B cell (primary cell): ENCODE measurements at regions not wholly inside any gene's neighbourhood (a gene's known extent, or its start where the extent isn't known, plus 50 kb on each side); places are given as distances from the start of the nearest gene placed in this dataset.

Experiments used
- ATAC-seq: fragments of 200-7000 bp; cut with Tn5 transposase; one replicate; pipeline ENCODE4 v1.10.0; 2021; ENCODE audit warnings: low read depth, mild to moderate bottlenecking, moderate number of reproducible peaks, moderate library complexity
- CTCF ChIA-PET: fragments of 350-600 bp; sonication (Branson Sonifier 250); formaldehyde crosslinking; loops from one replicate; lab custom pipeline; 2021; ENCODE audit warnings: antibody characterized with exemption, inconsistent platforms; lab: Charles Lee
- POLR2A ChIA-PET: fragments of 350-600 bp; sonication (Branson Sonifier 250); formaldehyde crosslinking; loops from one replicate; lab custom pipeline; 2021; ENCODE audit warnings: antibody characterized with exemption; lab: Charles Lee
- DNase-seq: peaks from one replicate; pipeline ENCODE4 v3.0.0; 2013
- H2AFZ ChIP-seq: 2 replicates; pipeline ENCODE4 v1.6.1; 2012; ENCODE audit warnings: mild to moderate bottlenecking, low read depth, low read length; ENCODE audit not compliant: insufficient read depth, poor library complexity, severe bottlenecking
- H3K27ac ChIP-seq, 2 donors: 1 replicate in 1 of 2; 2 replicates in 1 of 2; pipeline ENCODE4 v1.5.1; 2012 to 2013; ENCODE audit warnings: low read length in 2 of 2, mild to moderate bottlenecking in 2 of 2, moderate library complexity in 1 of 2
- H3K27me3 ChIP-seq, 4 experiments: fragments of 200-600 bp in 1 of 4; sonication (generic) in 1 of 4; replicated peaks in 1 of 4; 1 replicate in 2 of 4; 2 replicates in 2 of 4; pipeline versions ENCODE4 v1.6.1 to v1.7.0; 2013 to 2016; ENCODE audit warnings: low read length in 3 of 4, mild to moderate bottlenecking in 2 of 4, mixed read lengths in 1 of 4, moderate library complexity in 1 of 4; ENCODE audit not compliant: insufficient read depth in 4 of 4, control insufficient read depth in 3 of 4; ENCODE audit errors: control extremely low read depth in 1 of 4
- H3K36me3 ChIP-seq, 2 experiments: replicated peaks in 1 of 2; 1 replicate in 1 of 2; 2 replicates in 1 of 2; pipeline versions ENCODE4 v1.6.1 to v1.7.1; 2013; ENCODE audit warnings: low read length in 1 of 2; ENCODE audit not compliant: insufficient read depth in 2 of 2, control insufficient read depth in 1 of 2; ENCODE audit errors: control extremely low read depth in 1 of 2, extremely low read depth in 1 of 2
- H3K4me1 ChIP-seq, 2 donors: fragments of 200-600 bp in 1 of 2; sonication (generic) in 1 of 2; 1 replicate in 1 of 2; 2 replicates in 1 of 2; pipeline versions ENCODE4 v1.5.1 to v1.6.1; 2013 to 2017; ENCODE audit warnings: low read length in 2 of 2; ENCODE audit not compliant: control insufficient read depth in 2 of 2, insufficient read depth in 2 of 2
- H3K4me2 ChIP-seq: replicated peaks from 2 replicates; pipeline ENCODE3; 2012; ENCODE audit warnings: mild to moderate bottlenecking, low read depth, low read length; ENCODE audit not compliant: poor library complexity, severe bottlenecking
- H3K4me3 ChIP-seq, 5 experiments: fragments of 200-600 bp in 1 of 5; sonication (generic) in 1 of 5; 1 replicate in 3 of 5; 2 replicates in 2 of 5; pipeline versions ENCODE4 v1.5.1 to v1.7.0; 2011 to 2016; ENCODE audit warnings: low read length in 4 of 5, mild to moderate bottlenecking in 4 of 5, low read depth in 2 of 5, control low read depth in 1 of 5, moderate library complexity in 1 of 5; ENCODE audit not compliant: insufficient read depth in 1 of 5; ENCODE audit errors: control extremely low read depth in 1 of 5, extremely low read depth in 1 of 5
- H3K79me2 ChIP-seq: fragments of 200-600 bp; sonication (generic); one replicate; pipeline ENCODE4 v1.6.0; 2016; ENCODE audit warnings: low read length; ENCODE audit not compliant: control insufficient read depth, insufficient read depth
- H3K9ac ChIP-seq: fragments of 200-600 bp; sonication (generic); 2 replicates; pipeline ENCODE4 v1.6.1; 2017; ENCODE audit warnings: mild to moderate bottlenecking, low read length, moderate library complexity
- H3K9me3 ChIP-seq, 3 donors: one replicate each; pipeline versions ENCODE4 v1.6.1 to v1.7.1; 2013; ENCODE audit warnings: low read length in 2 of 3; ENCODE audit not compliant: control insufficient read depth in 2 of 3, insufficient read depth in 1 of 3; ENCODE audit errors: control extremely low read depth in 1 of 3
- H4K20me1 ChIP-seq: 2 replicates; pipeline ENCODE4 v1.6.0; 2012; ENCODE audit warnings: mild to moderate bottlenecking, low read length; ENCODE audit not compliant: insufficient read depth, control insufficient read depth, poor library complexity, severe bottlenecking
- H3K27ac Mint-ChIP-seq: one replicate; pipeline ENCODE4 v1.8.0; 2021; ENCODE audit warnings: mixed read lengths
- H3K27me3 Mint-ChIP-seq: one replicate; pipeline ENCODE4 v1.8.0; 2021; ENCODE audit warnings: mixed read lengths
- H3K4me1 Mint-ChIP-seq: one replicate; pipeline ENCODE4 v1.8.0; 2021; ENCODE audit warnings: mixed read lengths
- H3K4me3 Mint-ChIP-seq: one replicate; pipeline ENCODE4 v1.8.0; 2021; ENCODE audit warnings: mixed read lengths
- H3K9me3 Mint-ChIP-seq: one replicate; pipeline ENCODE4 v1.8.0; 2022; ENCODE audit warnings: mixed read lengths; ENCODE audit not compliant: insufficient read depth
- CTCF ChIP-seq: fragments of 200-600 bp; IDR thresholded peaks from one replicate; pipeline ENCODE4 v1.8.0; 2022; ENCODE audit warnings: antibody characterized with exemption, mild to moderate bottlenecking
- EZH2 ChIP-seq: IDR thresholded peaks from 2 replicates; pipeline ENCODE4 v1.6.1; 2012; ENCODE audit warnings: borderline replicate concordance, low read depth, mild to moderate bottlenecking, moderate library complexity, low read length; ENCODE audit not compliant: insufficient read depth, poor library complexity, severe bottlenecking
- WGBS: methylation state at CpG from one replicate; pipeline ENCODE4 v1.1.5; 2013; ENCODE audit warnings: missing lambda C conversion rate; ENCODE audit not compliant: insufficient coverage; 5-methylcytosine and 5-hydroxymethylcytosine counted together
- intact Hi-C: fragments of 100-400 bp; cut with micrococcal nuclease; formaldehyde crosslinking; loops from one replicate; pipeline ENCODE4 v1.10.0; 2022

GRCh38 chr1:118262865-118263264 lies 77.8 kb upstream of the SPAG17 start:
- no peak for ATAC-seq
- Mint-ChIP-seq H3K27me3 (no peaks in the 10 kb centered on the region), H3K4me3 (no peak overlapping the region), H3K9me3 (no peaks in the 10 kb centered on the region), H3K4me1 (no peaks in the 10 kb centered on the region), H3K27ac (no peak overlapping the region)
- H3K36me3 ChIP-seq = no peaks in the 10 kb centered on the region
- TF ChIP-seq EZH2 (no peak), CTCF (no peak)
- H3K9me3 ChIP-seq = peaks cover 0 to 3% (median 0%) of the 10 kb centered on the region in 3 donors
- POLR2A ChIA-PET = no interaction called here
- no peaks in the 10 kb centered on the region for H4K20me1 ChIP-seq
- H2AFZ ChIP-seq = no peak overlapping the region
- 100% methylated on average over 1 of the region's 2 CpGs for WGBS
- CTCF ChIA-PET = no interaction called here
- no peaks in the 10 kb centered on the region for H3K79me2 ChIP-seq
- no peaks in the 10 kb centered on the region for H3K4me1 ChIP-seq
- no peak overlapping the region for H3K9ac ChIP-seq
- H3K4me2 ChIP-seq = no peak overlapping the region
- no peaks in the 10 kb centered on the region for H3K27me3 ChIP-seq
- intact Hi-C loops = no loop called here
- DNase-seq = no peak
- no peak overlapping the region for H3K27ac ChIP-seq
- H3K4me3 ChIP-seq = no peak overlapping the region

GRCh38 chr1:118258975-118259374 lies 73.9 kb upstream of the SPAG17 start:
- Mint-ChIP-seq H3K4me3 (no peak overlapping the region), H3K27me3 (no peaks in the 10 kb centered on the region), H3K4me1 (no peaks in the 10 kb centered on the region), H3K9me3 (no peaks in the 10 kb centered on the region), H3K27ac (no peak overlapping the region)
- CTCF ChIA-PET = no interaction called here
- no peaks in the 10 kb centered on the region for H3K79me2 ChIP-seq
- intact Hi-C loops = no loop called here
- DNase-seq (no peak), ATAC-seq (no peak)
- 79% methylated on average over 4 of the region's 8 CpGs for WGBS
- H3K4me2 ChIP-seq = no peak overlapping the region
- no peak for TF ChIP-seq EZH2
- TF ChIP-seq CTCF = no peak
- no peaks in the 10 kb centered on the region for H3K9me3 ChIP-seq
- POLR2A ChIA-PET = no interaction called here
- H3K9ac ChIP-seq = no peak overlapping the region
- no peak overlapping the region for H2AFZ ChIP-seq
- no peak overlapping the region for H3K4me3 ChIP-seq
- no peak overlapping the region for H3K27ac ChIP-seq
- H4K20me1 ChIP-seq = no peaks in the 10 kb centered on the region
- no peaks in the 10 kb centered on the region for H3K36me3 ChIP-seq
- no peaks in the 10 kb centered on the region for H3K27me3 ChIP-seq
- H3K4me1 ChIP-seq = no peaks in the 10 kb centered on the region
